GM21528 (cell line): ENCODE measurements at regions not wholly inside any gene's neighbourhood (a gene's known extent, or its start where the extent isn't known, plus 50 kb on each side); places are given as distances from the start of the nearest gene placed in this dataset.
"Not testable (repeated sequence)": the region's sequence is repeated elsewhere in the genome, so short reads cannot be mapped to it uniquely, and the experiment has no call there.

Experiments used
- ATAC-seq: cut with Tn5 transposase; IDR thresholded peaks from one replicate; pipeline ENCODE4 v1.9.1; 2021; ENCODE audit warnings: mild to moderate bottlenecking, moderate library complexity; ENCODE audit not compliant: unreplicated experiment, low FRiP score

GRCh38 chr10:37067576-37067975 lies 57.8 kb upstream of the ANKRD30A start:
- ATAC-seq, result no peak

- not testable (repeated sequence) for ATAC-seq
Measured at GRCh38 chr10:37062296-37062695, 63.1 kb upstream of the ANKRD30A start.

DNA sequence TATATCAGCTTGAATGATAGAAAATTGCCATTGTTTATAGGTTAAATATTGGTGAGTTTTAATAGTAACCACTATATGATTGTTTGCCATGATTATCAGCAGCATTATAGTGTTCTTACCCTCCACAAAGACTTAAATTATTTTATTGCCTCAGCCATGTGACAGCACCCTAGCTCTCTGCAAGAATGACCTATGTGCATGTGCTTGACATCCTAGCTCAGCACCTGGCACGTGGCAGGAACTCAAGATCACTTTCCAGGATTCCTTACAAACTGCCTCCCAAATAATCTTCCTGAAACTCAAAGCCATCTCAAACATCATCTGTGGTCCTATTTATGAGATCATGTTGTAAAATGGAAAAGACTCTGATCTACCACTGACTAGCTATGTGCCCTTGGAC lies 68.1 kb upstream of the ANKRD30A start:
- ATAC-seq, result no peak

- ATAC-seq, result no peak
Measured at GRCh38 chr10:37053476-37053875, 71.9 kb upstream of the ANKRD30A start.

GRCh38 chr10:37049982-37050381 lies 75.4 kb upstream of the ANKRD30A start:
- ATAC-seq, result not testable (repeated sequence)

- ATAC-seq, result not testable (repeated sequence)
Measured at GRCh38 chr10:37044319-37044718, 81.1 kb upstream of the ANKRD30A start.

GRCh38 chr10:37035853-37036252 lies 89.5 kb upstream of the ANKRD30A start:
- no peak for ATAC-seq

DNA sequence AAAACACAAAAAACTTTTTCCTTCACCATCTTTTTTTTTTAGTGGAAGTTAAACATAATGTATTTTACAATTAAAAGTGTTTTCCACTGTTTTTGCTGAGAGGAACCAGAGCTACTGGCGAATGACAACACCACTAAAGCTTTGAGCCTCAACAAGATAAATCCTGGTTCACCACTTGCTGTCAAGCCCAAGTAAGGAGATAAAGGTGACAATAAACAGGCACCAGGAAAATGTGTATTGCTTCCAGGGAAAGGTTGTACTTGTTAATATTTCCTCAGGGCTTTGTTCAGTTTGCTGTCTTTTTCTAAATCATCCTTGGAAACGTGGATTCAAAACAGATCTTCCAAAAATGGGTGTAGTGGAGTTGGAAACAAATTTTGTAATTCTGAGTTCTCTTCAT lies 109.9 kb upstream of the ANKRD30A start:
- no peak for ATAC-seq

GRCh38 chr10:37010741-37011140 lies 114.7 kb upstream of the ANKRD30A start:
- ATAC-seq, result no peak

DNA sequence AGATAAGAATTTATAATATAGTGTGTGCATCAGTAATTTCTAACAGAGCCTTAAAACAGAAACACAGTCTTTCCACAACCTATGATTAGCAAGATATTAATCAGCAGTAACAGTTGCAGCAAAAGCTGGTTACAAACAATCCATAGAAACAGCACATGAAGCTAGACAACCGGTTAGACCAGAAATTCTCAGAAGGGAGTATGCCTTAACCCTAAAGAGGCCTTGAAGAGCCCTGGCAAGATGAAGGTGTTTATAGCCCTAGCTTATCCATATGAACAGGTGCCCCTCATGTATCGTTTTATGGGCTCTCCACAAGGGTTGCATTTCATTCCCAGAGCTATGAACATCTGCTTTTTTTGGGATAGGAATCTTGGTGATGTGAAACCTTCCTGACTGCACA lies 117.1 kb upstream of the ANKRD30A start:
- ATAC-seq, result not testable (repeated sequence)

- ATAC-seq, result no peak
Measured at GRCh38 chr10:37003126-37003525, 122.3 kb upstream of the ANKRD30A start.

DNA sequence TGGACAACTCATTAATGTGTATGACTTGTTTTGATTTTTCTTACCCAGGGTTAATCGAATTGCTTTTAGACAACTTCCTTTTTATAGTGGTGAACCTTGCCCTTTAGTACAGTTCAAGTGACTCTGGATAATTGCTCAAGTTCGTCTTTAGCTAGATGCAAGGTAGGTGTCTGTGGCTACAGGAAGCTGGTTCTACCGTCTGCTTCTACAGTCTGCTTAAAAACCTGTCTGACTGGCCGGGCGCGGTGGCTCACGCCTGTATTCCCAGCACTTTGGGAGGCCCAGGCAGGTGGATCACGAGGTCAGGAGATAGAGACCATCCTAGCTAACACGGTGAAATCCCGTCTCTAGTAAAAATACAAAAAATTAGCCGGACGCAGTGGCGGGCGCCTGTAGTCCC lies 129.6 kb upstream of the ANKRD30A start:
- ATAC-seq, result not testable (repeated sequence)

DNA sequence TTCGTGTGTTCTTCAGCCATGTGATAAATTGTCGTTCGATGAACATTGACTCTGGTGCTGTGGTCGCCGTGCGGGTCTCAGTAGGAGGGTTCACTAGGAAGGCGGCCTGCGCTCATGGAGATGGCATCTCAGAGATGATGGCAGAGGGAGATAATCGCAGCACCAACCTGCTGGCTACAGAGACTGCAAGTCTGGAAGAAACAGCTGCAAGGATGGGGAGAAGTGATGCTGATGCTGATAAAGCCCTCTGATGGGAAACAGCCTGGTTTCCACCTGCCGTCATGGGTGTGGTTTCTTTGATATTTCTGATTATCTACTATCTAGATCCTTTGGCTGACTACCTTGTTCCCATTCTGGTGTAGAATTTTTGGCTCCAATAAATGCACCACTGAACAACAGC lies 130.5 kb upstream of the ANKRD30A start:
- ATAC-seq, result no peak

GRCh38 chr10:36989233-36989632 lies 136.2 kb upstream of the ANKRD30A start:
- ATAC-seq, result no peak

DNA sequence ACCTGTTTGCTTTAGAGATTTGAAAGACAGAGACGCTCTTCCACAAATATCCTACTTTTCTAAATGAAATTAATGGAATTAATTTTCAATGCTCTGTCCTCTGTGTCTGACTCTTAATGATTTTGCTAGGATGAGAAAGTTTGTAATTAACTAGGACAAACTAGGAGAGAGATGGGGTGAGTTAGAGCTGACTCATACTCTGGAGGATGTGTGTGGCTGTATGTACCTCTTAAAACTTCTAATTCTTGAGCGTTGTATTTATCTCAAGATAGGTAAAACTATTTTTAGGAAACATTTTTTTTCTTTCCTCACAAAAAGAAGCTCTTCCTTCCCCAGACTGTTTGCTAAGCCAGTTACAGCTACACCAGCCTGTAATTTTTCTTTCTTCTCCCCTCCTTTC lies 178.8 kb upstream of the ANKRD30A start:
- ATAC-seq, result no peak

DNA sequence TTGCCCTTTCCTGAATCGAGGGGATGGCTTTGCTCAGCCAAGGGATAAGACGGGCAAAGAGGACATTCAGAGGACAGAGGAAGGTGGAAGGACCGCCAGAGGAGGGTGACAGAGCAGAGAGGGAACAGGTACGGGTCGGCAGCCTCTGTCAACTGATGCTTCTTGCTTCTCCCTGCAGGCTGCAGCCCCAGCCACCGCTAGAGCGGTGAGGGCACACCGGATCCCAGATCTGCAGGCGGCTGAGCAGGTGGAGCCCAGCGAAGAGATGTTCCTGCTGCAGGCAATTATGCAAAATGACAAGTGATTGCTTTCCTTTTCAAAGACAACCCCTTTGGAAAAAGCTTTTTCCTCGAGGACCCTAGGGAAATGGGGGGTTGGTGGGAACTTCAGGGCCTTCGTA lies 181.9 kb upstream of the ANKRD30A start:
- ATAC-seq, result no peak

GRCh38 chr10:36942616-36943015 lies 182.8 kb upstream of the ANKRD30A start:
- ATAC-seq, result no peak

DNA sequence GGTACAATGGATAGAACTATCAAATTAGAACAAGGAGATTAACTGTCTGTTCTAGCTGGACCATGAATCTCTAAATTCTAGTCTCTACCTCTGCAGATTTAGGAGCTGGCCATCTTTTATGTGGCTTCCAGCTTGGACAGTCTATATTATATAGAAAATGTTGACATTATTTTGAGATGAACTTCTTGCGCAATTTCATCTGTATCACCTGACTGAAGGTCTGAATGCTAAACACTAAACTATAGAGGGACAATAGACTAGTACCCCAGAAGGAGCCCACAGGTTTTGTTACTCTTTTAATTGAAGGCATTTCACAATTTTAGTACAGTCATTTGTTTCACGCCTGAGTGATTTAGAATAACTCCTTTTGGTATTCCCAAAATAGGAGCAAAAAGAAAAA lies 222.4 kb upstream of the ANKRD30A start:
- ATAC-seq, result no peak

DNA sequence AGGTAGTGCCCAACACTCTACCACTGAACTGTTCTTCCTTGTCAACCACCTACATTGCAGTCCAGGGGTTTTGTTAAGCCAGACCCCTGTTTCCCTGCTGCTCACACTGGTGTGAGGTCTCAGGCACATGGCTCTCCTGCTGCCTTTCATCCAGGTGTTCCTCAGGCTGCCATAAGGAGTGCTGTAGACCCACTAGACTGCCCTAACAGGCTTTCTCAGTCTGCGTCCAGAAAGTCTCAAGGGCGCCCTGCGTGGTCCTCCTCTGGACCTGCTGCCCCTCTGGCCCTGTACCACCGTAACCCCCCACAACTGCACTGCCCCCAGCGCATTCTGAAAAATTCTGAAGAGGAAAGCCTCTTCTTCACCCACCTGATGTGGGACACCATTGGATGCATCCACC lies 225.7 kb upstream of the ANKRD30A start:
- no peak for ATAC-seq

GRCh38 chr10:36888925-36889573 lies 236.3 kb upstream of the ANKRD30A start:
- ATAC-seq, result peak; percentile 82

DNA sequence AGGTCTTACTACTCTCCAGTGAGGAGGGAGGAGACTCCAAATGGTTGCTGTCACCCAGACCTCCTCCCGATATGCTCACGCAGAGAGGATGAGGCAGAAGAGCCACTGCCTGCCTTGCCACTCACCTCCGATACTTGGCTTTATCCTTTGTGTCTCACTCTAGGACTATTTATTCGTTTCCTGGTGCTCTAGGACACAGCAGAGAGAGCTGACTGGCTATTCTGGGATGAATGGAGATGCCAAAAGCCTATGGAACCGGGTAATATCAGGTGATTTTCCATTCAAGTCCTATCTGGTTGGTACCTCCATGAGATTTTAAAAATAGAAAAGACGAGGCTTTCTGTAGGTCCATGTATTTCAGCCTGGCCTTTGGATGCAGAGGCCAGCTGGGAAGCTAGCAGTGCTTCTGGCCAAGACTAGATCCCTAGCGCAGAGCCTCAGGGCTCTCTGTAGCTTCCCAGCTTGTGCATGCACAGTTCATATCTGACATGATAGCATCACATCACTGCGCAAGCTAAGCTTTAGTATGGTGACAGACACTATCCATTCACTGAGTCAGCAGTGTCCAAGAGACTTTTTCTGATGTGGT lies 239.0 kb upstream of the ANKRD30A start:
- ATAC-seq, result no peak

GRCh38 chr10:36885746-36886145 lies 239.7 kb upstream of the ANKRD30A start:
- ATAC-seq, result no peak

- ATAC-seq, result no peak
Measured at GRCh38 chr10:36882781-36883180, 242.6 kb upstream of the ANKRD30A start.
